Loucy (cell line): ENCODE measurements at regions not wholly inside any gene's neighbourhood (a gene's known extent, or its start where the extent isn't known, plus 50 kb on each side); places are given as distances from the start of the nearest gene placed in this dataset.

ENCODE experiments used
- EZH2phosphoT487 ChIP-seq: fragments of 200-600 bp; IDR thresholded peaks from 2 replicates; pipeline ENCODE4 v1.6.1; 2018; ENCODE audit warnings: antibody characterized with exemption, mild to moderate bottlenecking, moderate library complexity, borderline replicate concordance
- TF ChIP-seq, protein P1 (sequence below): fragments of 200-600 bp; sonication (generic); conservative IDR thresholded peaks from 2 replicates; pipeline ENCODE4 v1.5.1; 2014; ENCODE audit warnings: mild to moderate bottlenecking, antibody characterized with exemption, low read length

DNA sequence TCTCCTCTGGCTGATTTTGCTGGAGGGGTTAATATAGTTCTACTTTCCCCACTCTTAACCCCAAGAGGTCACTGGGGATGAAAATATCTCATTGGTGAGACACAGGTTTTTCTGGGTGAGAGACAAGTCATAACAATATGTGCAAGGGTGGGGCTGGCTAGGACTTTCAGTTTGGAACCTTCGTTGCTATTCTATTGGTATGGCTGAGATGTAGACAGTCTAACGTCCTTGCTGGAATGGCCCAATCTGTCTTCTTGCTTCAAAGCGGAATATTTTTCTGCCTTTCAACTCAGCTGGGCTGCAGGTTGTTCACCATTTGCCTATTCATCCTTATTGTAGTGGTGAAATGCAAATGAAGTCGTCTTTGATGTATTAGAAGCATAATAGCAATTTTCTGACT lies 267.3 kb upstream of the MKI67 start:
- TF ChIP-seq, protein P1, sequence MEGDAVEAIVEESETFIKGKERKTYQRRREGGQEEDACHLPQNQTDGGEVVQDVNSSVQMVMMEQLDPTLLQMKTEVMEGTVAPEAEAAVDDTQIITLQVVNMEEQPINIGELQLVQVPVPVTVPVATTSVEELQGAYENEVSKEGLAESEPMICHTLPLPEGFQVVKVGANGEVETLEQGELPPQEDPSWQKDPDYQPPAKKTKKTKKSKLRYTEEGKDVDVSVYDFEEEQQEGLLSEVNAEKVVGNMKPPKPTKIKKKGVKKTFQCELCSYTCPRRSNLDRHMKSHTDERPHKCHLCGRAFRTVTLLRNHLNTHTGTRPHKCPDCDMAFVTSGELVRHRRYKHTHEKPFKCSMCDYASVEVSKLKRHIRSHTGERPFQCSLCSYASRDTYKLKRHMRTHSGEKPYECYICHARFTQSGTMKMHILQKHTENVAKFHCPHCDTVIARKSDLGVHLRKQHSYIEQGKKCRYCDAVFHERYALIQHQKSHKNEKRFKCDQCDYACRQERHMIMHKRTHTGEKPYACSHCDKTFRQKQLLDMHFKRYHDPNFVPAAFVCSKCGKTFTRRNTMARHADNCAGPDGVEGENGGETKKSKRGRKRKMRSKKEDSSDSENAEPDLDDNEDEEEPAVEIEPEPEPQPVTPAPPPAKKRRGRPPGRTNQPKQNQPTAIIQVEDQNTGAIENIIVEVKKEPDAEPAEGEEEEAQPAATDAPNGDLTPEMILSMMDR, result no peak
- no peak for TF ChIP-seq EZH2phosphoT487
